WI38 (cell line): ENCODE measurements at regions not wholly inside any gene's neighbourhood (a gene's known extent, or its start where the extent isn't known, plus 50 kb on each side); places are given as distances from the start of the nearest gene placed in this dataset.

Source experiments
- H3K4me3 ChIP-seq: 2 replicates; pipeline ENCODE4 v1.5.1; 2011; ENCODE audit warnings: low read depth, mild to moderate bottlenecking, control low read depth, low read length
- CTCF ChIP-seq: IDR thresholded peaks from 2 replicates; pipeline ENCODE4 v1.5.1; 2012; ENCODE audit warnings: low read depth, mild to moderate bottlenecking, control low read depth, low read length

- no peak overlapping the region for H3K4me3 ChIP-seq
- TF ChIP-seq CTCF = no peak
These were observed 197.4 kb downstream of the VAPA start for GRCh38 chr18:10111191-10111590.

GRCh38 chr18:10111944-10112343 is 198.1 kb downstream of the VAPA start:
- H3K4me3 ChIP-seq = no peak overlapping the region
- no peak for TF ChIP-seq CTCF

- TF ChIP-seq CTCF = no peak
- no peak overlapping the region for H3K4me3 ChIP-seq
These were observed 199.6 kb downstream of the VAPA start for GRCh38 chr18:10113121-10114022.

GRCh38 chr18:10114717-10115463 is 201.1 kb downstream of the VAPA start:
- H3K4me3 ChIP-seq = no peak overlapping the region
- no peak for TF ChIP-seq CTCF

- no peak for TF ChIP-seq CTCF
- no peak overlapping the region for H3K4me3 ChIP-seq
These were observed 202.8 kb downstream of the VAPA start for GRCh38 chr18:10116574-10116973.

GRCh38 chr18:10119528-10119927 is 205.7 kb downstream of the VAPA start:
- H3K4me3 ChIP-seq = no peak overlapping the region
- no peak for TF ChIP-seq CTCF

- no peak for TF ChIP-seq CTCF
- no peak overlapping the region for H3K4me3 ChIP-seq
These were observed 206.2 kb downstream of the VAPA start for GRCh38 chr18:10119991-10120390.
